ENCODE measurements at regions not wholly inside any gene's neighbourhood (a gene's known extent, or its start where the extent isn't known, plus 50 kb on each side); places are given as distances from the start of the nearest gene placed in this dataset.

- no peak for TF ChIP-seq CTCF (IDR thresholded peaks at IDR 0.05; ENCODE audit: low read depth, low read length, missing input control)
- TF ChIP-seq YY1 (IDR thresholded peaks at IDR 0.05): no peak
- no peak for TF ChIP-seq SP1 (IDR thresholded peaks at IDR 0.05)
- no peak for TF ChIP-seq TAF1 (conservative IDR thresholded peaks at IDR 0.05)
These were observed 222.4 kb upstream of the IRS2 start for GRCh38 chr13:110008816-110009215.
